Neural progenitor cell (in vitro differentiated cells): ENCODE measurements at regions not wholly inside any gene's neighbourhood (a gene's known extent, or its start where the extent isn't known, plus 50 kb on each side); places are given as distances from the start of the nearest gene placed in this dataset.

Source experiments
- CTCF ChIP-seq: fragments of 200-600 bp; sonication (generic); IDR thresholded peaks from 2 replicates; pipeline ENCODE4 v1.5.1; 2017; ENCODE audit warnings: antibody characterized with exemption, mild to moderate bottlenecking
- EZH2 ChIP-seq: fragments of 200-600 bp; sonication (generic); IDR thresholded peaks from 2 replicates; pipeline ENCODE4 v1.6.1; 2017; ENCODE audit warnings: antibody characterized with exemption, mild to moderate bottlenecking, moderate library complexity

GRCh38 chr5:112612663-112613062 lies 125.0 kb upstream of the APC start:
- TF ChIP-seq CTCF (no peak), EZH2 (no peak)
